WTC11 (cell line): ENCODE measurements at regions not wholly inside any gene's neighbourhood (a gene's known extent, or its start where the extent isn't known, plus 50 kb on each side); places are given as distances from the start of the nearest gene placed in this dataset.

ENCODE experiments used
- ATAC-seq: fragments of 200-7000 bp; cut with Tn5 transposase; 2 replicates; pipeline ENCODE4 v1.10.0; 2021; ENCODE audit warnings: mild to moderate bottlenecking, moderate library complexity
- CTCF ChIA-PET: fragments of 300-600 bp; sonication (Branson Sonifier 250); formaldehyde crosslinking; loops from one replicate; lab custom pipeline; 2021; ENCODE audit warnings: antibody characterized with exemption; lab: Charles Lee
- POLR2A ChIA-PET: fragments of 350-600 bp; sonication (Branson Sonifier 250); formaldehyde crosslinking; loops from one replicate; lab custom pipeline; 2021; ENCODE audit warnings: antibody characterized with exemption; lab: Charles Lee
- DNase-seq: peaks from one replicate; pipeline ENCODE4 v3.0.0; 2021; ENCODE audit warnings: low spot score
- H3K27ac Mint-ChIP-seq: 2 replicates; pipeline ENCODE4 v1.8.0; 2021; ENCODE audit warnings: mixed read lengths
- H3K27me3 Mint-ChIP-seq: 2 replicates; pipeline ENCODE4 v1.8.0; 2021; ENCODE audit warnings: low read depth, mild to moderate bottlenecking, moderate library complexity, mixed read lengths
- H3K36me3 Mint-ChIP-seq: 2 replicates; pipeline ENCODE4 v1.8.0; 2021; ENCODE audit warnings: mixed read lengths
- H3K4me1 Mint-ChIP-seq: 2 replicates; pipeline ENCODE4 v1.8.0; 2022; ENCODE audit warnings: mixed read lengths
- H3K4me3 Mint-ChIP-seq: 2 replicates; pipeline ENCODE4 v1.8.0; 2021; ENCODE audit warnings: mild to moderate bottlenecking, moderate library complexity, mixed read lengths
- H3K9me3 Mint-ChIP-seq: 2 replicates; pipeline ENCODE4 v1.8.0; 2021; ENCODE audit warnings: mixed read lengths
- ARID4B ChIP-seq: sonication (generic); formaldehyde crosslinking; IDR thresholded peaks from 2 replicates; pipeline ENCODE4 v1.8.0; 2023; ENCODE audit warnings: missing genetic modification reagents, mild to moderate bottlenecking, borderline replicate concordance
- ATF2 ChIP-seq: sonication (generic); formaldehyde crosslinking; IDR thresholded peaks from 2 replicates; pipeline ENCODE4 v1.8.1; 2022; ENCODE audit warnings: low read depth, missing genetic modification reagents, borderline replicate concordance
- E2F1 ChIP-seq: sonication (generic); formaldehyde crosslinking; IDR thresholded peaks from 2 replicates; pipeline ENCODE4 v1.8.0; 2022; ENCODE audit warnings: mild to moderate bottlenecking, missing genetic modification reagents
- EMX1 ChIP-seq: fragments of 250-450 bp; sonication (Bioruptor Pico); IDR thresholded peaks from 2 replicates; pipeline ENCODE4 v1.8.0; 2021; ENCODE audit warnings: mild to moderate bottlenecking
- ERG ChIP-seq: fragments of 250-450 bp; sonication (Bioruptor Pico); IDR thresholded peaks from 2 replicates; pipeline ENCODE4 v1.8.0; 2021; ENCODE audit warnings: mild to moderate bottlenecking
- ETV6 ChIP-seq: sonication (generic); formaldehyde crosslinking; IDR thresholded peaks from 2 replicates; pipeline ENCODE4 v1.8.1; 2022; ENCODE audit warnings: mild to moderate bottlenecking, missing genetic modification reagents
- FOXJ3 ChIP-seq: sonication (generic); formaldehyde crosslinking; IDR thresholded peaks from 2 replicates; pipeline ENCODE4 v1.9.0; 2021; ENCODE audit warnings: missing genetic modification reagents, mild to moderate bottlenecking, borderline replicate concordance
- FOXK1 ChIP-seq: sonication (generic); formaldehyde crosslinking; IDR thresholded peaks from 2 replicates; pipeline ENCODE4 v1.8.0; 2022; ENCODE audit warnings: mild to moderate bottlenecking, moderate library complexity, missing genetic modification reagents
- MAX ChIP-seq: sonication (generic); formaldehyde crosslinking; IDR thresholded peaks from 2 replicates; pipeline ENCODE4 v1.8.0; 2022; ENCODE audit warnings: mild to moderate bottlenecking, missing genetic modification reagents
- NFATC4 ChIP-seq: fragments of 250-450 bp; sonication (Bioruptor Pico); IDR thresholded peaks from 2 replicates; pipeline ENCODE4 v1.9.0; 2021; ENCODE audit warnings: mild to moderate bottlenecking
- NR3C1 ChIP-seq: sonication (generic); formaldehyde crosslinking; conservative IDR thresholded peaks from 2 replicates; pipeline ENCODE4 v1.8.1; 2023; ENCODE audit warnings: low read depth, mild to moderate bottlenecking, missing genetic modification reagents
- PRDM15 ChIP-seq: sonication (generic); formaldehyde crosslinking; IDR thresholded peaks from 2 replicates; pipeline ENCODE4 v1.8.0; 2022; ENCODE audit warnings: missing genetic modification reagents
- SMAD3 ChIP-seq: sonication (generic); formaldehyde crosslinking; IDR thresholded peaks from 2 replicates; pipeline ENCODE4 v1.8.0; 2022; ENCODE audit warnings: missing genetic modification reagents, mild to moderate bottlenecking, borderline replicate concordance
- TEAD4 ChIP-seq: sonication (generic); formaldehyde crosslinking; IDR thresholded peaks from 2 replicates; pipeline ENCODE4 v1.8.0; 2022; ENCODE audit warnings: mild to moderate bottlenecking, missing genetic modification reagents
- ZNF232 ChIP-seq: sonication (generic); formaldehyde crosslinking; IDR thresholded peaks from 2 replicates; pipeline ENCODE4 v1.8.0; 2022; ENCODE audit warnings: mild to moderate bottlenecking, missing genetic modification reagents
- ZNF396 ChIP-seq: fragments of 250-450 bp; sonication (Bioruptor Pico); IDR thresholded peaks from 2 replicates; pipeline ENCODE4 v1.8.0; 2021; ENCODE audit warnings: mild to moderate bottlenecking, moderate library complexity, borderline replicate concordance
- ZNF532 ChIP-seq: fragments of 250-450 bp; sonication (Bioruptor Pico); IDR thresholded peaks from 2 replicates; pipeline ENCODE4 v1.9.0; 2021; ENCODE audit warnings: mild to moderate bottlenecking, borderline replicate concordance

GRCh38 chr7:85612514-85612913, 425.7 kb upstream of the SEMA3D start (continued):
- TF ChIP-seq NR3C1 = no peak

GRCh38 chr7:85608804-85609203, 421.9 kb upstream of the SEMA3D start:
- H3K27me3 Mint-ChIP-seq = no peaks in the 10 kb centered on the region
- no peaks in the 10 kb centered on the region for H3K4me1 Mint-ChIP-seq
- H3K36me3 Mint-ChIP-seq = no peaks in the 10 kb centered on the region
- ChIA-PET POLR2A (no interaction called here), CTCF (no interaction called here)
- H3K9me3 Mint-ChIP-seq = peaks cover 7% of the 10 kb centered on the region; the same call in 1 of the 2 replicates
- TF ChIP-seq FOXJ3 (CRISPR knock-in tag) (no peak), ZNF232 (no peak), ARID4B (CRISPR knock-in tag) (no peak), MAX (no peak), ZNF532 (no peak), TEAD4 (no peak), E2F1 (CRISPR knock-in tag) (no peak)
- DNase-seq (no peak), ATAC-seq (no peak)
- no peak overlapping the region for H3K27ac Mint-ChIP-seq
- H3K4me3 Mint-ChIP-seq = no peak overlapping the region

- Mint-ChIP-seq H3K27me3 (no peaks in the 10 kb centered on the region), H3K4me1 (peaks cover 10% of the 10 kb centered on the region), H3K27ac (no peak overlapping the region), H3K36me3 (no peaks in the 10 kb centered on the region), H3K4me3 (no peak overlapping the region), H3K9me3 (peaks cover 4% of the 10 kb centered on the region; the same call in 1 of the 2 replicates)
- DNase-seq (no peak), ATAC-seq (no peak)
- CTCF ChIA-PET = no interaction called here
- POLR2A ChIA-PET = no interaction called here
- TF ChIP-seq PRDM15 (CRISPR knock-in tag) (no peak), NFATC4 (no peak), ETV6 (CRISPR knock-in tag) (no peak), FOXK1 (CRISPR knock-in tag) (no peak), SMAD3 (CRISPR knock-in tag) (no peak), NR3C1 (no peak), ERG (CRISPR knock-in tag) (no peak), ATF2 (CRISPR knock-in tag) (no peak), ZNF396 (CRISPR knock-in tag) (no peak), EMX1 (CRISPR knock-in tag) (no peak)
These were observed 415.3 kb upstream of the SEMA3D start for GRCh38 chr7:85602196-85602595.
